Endothelial cell of hepatic sinusoid (primary cell): ENCODE measurements at regions not wholly inside any gene's neighbourhood (a gene's known extent, or its start where the extent isn't known, plus 50 kb on each side); places are given as distances from the start of the nearest gene placed in this dataset.

Source experiments
- in situ Hi-C: cut with HindIII; loops from 2 replicates; pipeline ENCODE4 v1.10.0; 2017; ENCODE audit warnings: low sequenced_read_pairs

GRCh38 chr12:28876196-28876798 is 272.8 kb upstream of the FAR2 start:
- in situ Hi-C loops = no loop called here

GRCh38 chr12:28877854-28878253 is 271.2 kb upstream of the FAR2 start:
- in situ Hi-C loops = no loop called here

GRCh38 chr12:28878629-28879028 is 270.4 kb upstream of the FAR2 start:
- in situ Hi-C loops = no loop called here

GRCh38 chr12:28879379-28879778 is 269.7 kb upstream of the FAR2 start:
- in situ Hi-C loops = no loop called here

GRCh38 chr12:28882444-28882843 is 266.6 kb upstream of the FAR2 start:
- in situ Hi-C loops = no loop called here

GRCh38 chr12:28883406-28883997 is 265.6 kb upstream of the FAR2 start:
- in situ Hi-C loops = no loop called here

- in situ Hi-C loops = no loop called here
Observed at GRCh38 chr12:28884904-28885679, 264.0 kb upstream of the FAR2 start.

GRCh38 chr12:28885928-28886327 is 263.1 kb upstream of the FAR2 start:
- in situ Hi-C loops = no loop called here

- in situ Hi-C loops = no loop called here
Observed at GRCh38 chr12:28887461-28887990, 261.6 kb upstream of the FAR2 start.

- in situ Hi-C loops = no loop called here
Observed at GRCh38 chr12:28890664-28891063, 258.4 kb upstream of the FAR2 start.

GRCh38 chr12:28891126-28891525 is 258.0 kb upstream of the FAR2 start:
- in situ Hi-C loops = no loop called here

GRCh38 chr12:28893365-28893764 is 255.7 kb upstream of the FAR2 start:
- in situ Hi-C loops = no loop called here

GRCh38 chr12:28893856-28894255 is 255.2 kb upstream of the FAR2 start:
- in situ Hi-C loops = no loop called here

- in situ Hi-C loops = no loop called here
Observed at GRCh38 chr12:28896421-28896820, 252.7 kb upstream of the FAR2 start.

- in situ Hi-C loops = no loop called here
Observed at GRCh38 chr12:28898038-28898437, 251.0 kb upstream of the FAR2 start.

- in situ Hi-C loops = no loop called here
Observed at GRCh38 chr12:28899951-28900350, 249.1 kb upstream of the FAR2 start.

- in situ Hi-C loops = no loop called here
Observed at GRCh38 chr12:28905220-28905955, 243.7 kb upstream of the FAR2 start.

- in situ Hi-C loops = no loop called here
Observed at GRCh38 chr12:28908646-28909045, 240.4 kb upstream of the FAR2 start.

GRCh38 chr12:28909291-28909690 is 239.8 kb upstream of the FAR2 start:
- in situ Hi-C loops = no loop called here

- in situ Hi-C loops = no loop called here
Observed at GRCh38 chr12:28925719-28926376, 223.2 kb upstream of the FAR2 start.

- in situ Hi-C loops = no loop called here
Observed at GRCh38 chr12:28930704-28931103, 218.4 kb upstream of the FAR2 start.
